ENCODE measurements at regions not wholly inside any gene's neighbourhood (a gene's known extent, or its start where the extent isn't known, plus 50 kb on each side); places are given as distances from the start of the nearest gene placed in this dataset.

DNA sequence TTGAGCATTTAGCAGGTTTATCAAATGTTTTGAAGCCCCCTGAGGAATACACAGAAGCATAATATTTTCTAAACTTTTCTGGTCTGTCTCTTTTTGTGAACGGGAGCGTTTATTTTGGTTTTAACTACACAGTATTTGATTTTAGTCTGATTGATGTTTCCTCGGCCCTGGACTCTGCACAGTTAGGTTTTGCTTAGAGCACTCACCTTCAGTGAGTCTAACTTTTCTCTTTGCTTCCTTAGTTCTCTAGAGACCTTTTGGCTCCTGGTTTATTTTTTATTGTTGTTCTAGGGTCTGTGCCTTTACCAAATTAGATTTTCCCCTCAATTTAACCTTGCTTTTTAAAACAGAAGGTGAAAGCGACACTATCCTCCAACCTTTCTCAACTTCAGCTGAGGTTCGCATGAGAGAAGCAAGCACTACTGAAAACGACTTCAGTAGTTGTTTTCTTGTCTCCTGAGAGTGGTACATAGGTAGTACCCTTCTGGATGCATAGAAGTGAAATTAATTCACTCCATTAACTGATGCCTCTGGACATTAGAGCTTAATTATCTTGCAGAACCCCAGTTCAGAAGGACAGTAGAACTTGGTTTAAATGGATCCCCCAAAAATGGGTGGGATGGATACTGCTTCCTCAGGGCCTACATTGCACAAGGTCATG is 166.7 kb upstream of the ELL2 start:
- TF ChIP-seq PHF8 (IDR thresholded peaks at IDR 0.05; ENCODE audit: borderline replicate concordance, low read depth) (no peak), CTCF (IDR thresholded peaks at IDR 0.05) (no peak), CHD2 (IDR thresholded peaks at IDR 0.05; ENCODE audit: low read length, partially characterized antibody) (no peak), NR3C1 (IDR thresholded peaks at IDR 0.05) (no peak), POLR2A (IDR thresholded peaks at IDR 0.05; ENCODE audit: low read length) (no peak), NPAS2 (CRISPR knock-in tag; IDR thresholded peaks at IDR 0.05; ENCODE audit: borderline replicate concordance) (no peak), REST (IDR thresholded peaks at IDR 0.05) (no peak), HDAC2 (IDR thresholded peaks at IDR 0.05) (no peak), FOSL2 (IDR thresholded peaks at IDR 0.05) (no peak), FOSL2 (CRISPR knock-in tag; IDR thresholded peaks at IDR 0.05) (no peak), NFE2L2 (conservative IDR thresholded peaks at IDR 0.05; ENCODE audit: low read length) (no peak), CBX2 (IDR thresholded peaks at IDR 0.05; ENCODE audit: borderline replicate concordance, low read depth) (no peak)
- TF ChIP-seq, protein P1, sequence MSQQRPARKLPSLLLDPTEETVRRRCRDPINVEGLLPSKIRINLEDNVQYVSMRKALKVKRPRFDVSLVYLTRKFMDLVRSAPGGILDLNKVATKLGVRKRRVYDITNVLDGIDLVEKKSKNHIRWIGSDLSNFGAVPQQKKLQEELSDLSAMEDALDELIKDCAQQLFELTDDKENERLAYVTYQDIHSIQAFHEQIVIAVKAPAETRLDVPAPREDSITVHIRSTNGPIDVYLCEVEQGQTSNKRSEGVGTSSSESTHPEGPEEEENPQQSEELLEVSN (IDR thresholded peaks at IDR 0.05; ENCODE audit: borderline replicate concordance, low read depth): no peak

Measured in A549 (cell line).